ENCODE measurements at regions not wholly inside any gene's neighbourhood (a gene's known extent, or its start where the extent isn't known, plus 50 kb on each side); places are given as distances from the start of the nearest gene placed in this dataset.

DNA sequence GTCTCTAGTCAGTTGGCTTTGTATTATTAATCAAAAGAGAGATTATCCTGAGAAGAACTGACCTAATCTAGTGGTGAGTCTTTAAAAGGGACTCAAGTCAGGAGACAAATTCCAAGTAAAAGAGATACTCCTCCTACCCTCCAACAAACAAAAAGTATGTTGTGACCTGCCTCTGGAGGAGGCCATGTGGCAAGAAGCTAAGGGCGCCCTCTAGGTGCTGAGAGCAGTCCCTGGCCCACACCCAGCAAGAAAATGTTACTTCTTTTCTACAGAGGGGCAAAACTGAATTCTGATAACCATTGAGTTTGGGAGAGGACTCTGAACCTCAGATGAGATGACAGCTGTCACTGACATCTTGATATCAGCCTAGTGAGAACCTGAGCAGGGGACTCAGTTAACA is 953.6 kb upstream of the AGA start:
- TF ChIP-seq, protein P1, sequence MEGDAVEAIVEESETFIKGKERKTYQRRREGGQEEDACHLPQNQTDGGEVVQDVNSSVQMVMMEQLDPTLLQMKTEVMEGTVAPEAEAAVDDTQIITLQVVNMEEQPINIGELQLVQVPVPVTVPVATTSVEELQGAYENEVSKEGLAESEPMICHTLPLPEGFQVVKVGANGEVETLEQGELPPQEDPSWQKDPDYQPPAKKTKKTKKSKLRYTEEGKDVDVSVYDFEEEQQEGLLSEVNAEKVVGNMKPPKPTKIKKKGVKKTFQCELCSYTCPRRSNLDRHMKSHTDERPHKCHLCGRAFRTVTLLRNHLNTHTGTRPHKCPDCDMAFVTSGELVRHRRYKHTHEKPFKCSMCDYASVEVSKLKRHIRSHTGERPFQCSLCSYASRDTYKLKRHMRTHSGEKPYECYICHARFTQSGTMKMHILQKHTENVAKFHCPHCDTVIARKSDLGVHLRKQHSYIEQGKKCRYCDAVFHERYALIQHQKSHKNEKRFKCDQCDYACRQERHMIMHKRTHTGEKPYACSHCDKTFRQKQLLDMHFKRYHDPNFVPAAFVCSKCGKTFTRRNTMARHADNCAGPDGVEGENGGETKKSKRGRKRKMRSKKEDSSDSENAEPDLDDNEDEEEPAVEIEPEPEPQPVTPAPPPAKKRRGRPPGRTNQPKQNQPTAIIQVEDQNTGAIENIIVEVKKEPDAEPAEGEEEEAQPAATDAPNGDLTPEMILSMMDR (IDR thresholded peaks at IDR 0.05), result no peak
- no peak for TF ChIP-seq POLR2A (IDR thresholded peaks at IDR 0.05)
